Spinal cord (tissue), 9 donors: ENCODE measurements at regions not wholly inside any gene's neighbourhood (a gene's known extent, or its start where the extent isn't known, plus 50 kb on each side); places are given as distances from the start of the nearest gene placed in this dataset.
"Not testable (repeated sequence)": the region's sequence is repeated elsewhere in the genome, so short reads cannot be mapped to it uniquely, and the experiment has no call there.

Source experiments
- DNase-seq, 6 donors: peaks; one replicate each; pipeline versions ENCODE4 v3.0.0 to v3.0.0-alpha.2; 2013 to 2015; ENCODE audit warnings: low spot score in 6 of 6, low read depth in 4 of 6
- H3K27ac ChIP-seq: one replicate; pipeline ENCODE4 v1.5.1; 2013; ENCODE audit warnings: low read depth, low read length, control low read depth
- H3K27me3 ChIP-seq: one replicate; pipeline ENCODE4 v1.6.1; 2013; ENCODE audit warnings: low read length; ENCODE audit not compliant: control insufficient read depth, insufficient read depth
- H3K36me3 ChIP-seq: one replicate; pipeline ENCODE4 v1.6.1; 2013; ENCODE audit warnings: low read length; ENCODE audit not compliant: control insufficient read depth, insufficient read depth
- H3K4me1 ChIP-seq: one replicate; pipeline ENCODE4 v1.6.1; 2013; ENCODE audit warnings: low read length; ENCODE audit not compliant: control insufficient read depth, insufficient read depth
- H3K4me3 ChIP-seq: one replicate; pipeline ENCODE4 v1.5.1; 2013; ENCODE audit warnings: low read depth, low read length, control low read depth
- H3K9me3 ChIP-seq: one replicate; pipeline ENCODE4 v1.6.1; 2013; ENCODE audit warnings: low read length; ENCODE audit not compliant: control insufficient read depth, insufficient read depth
- WGBS: methylation state at CpG from one replicate; pipeline ENCODE4 v1.1.5; 2013; ENCODE audit warnings: missing lambda C conversion rate; ENCODE audit not compliant: insufficient coverage; 5-methylcytosine and 5-hydroxymethylcytosine counted together
- donor health status: healthy.

DNA sequence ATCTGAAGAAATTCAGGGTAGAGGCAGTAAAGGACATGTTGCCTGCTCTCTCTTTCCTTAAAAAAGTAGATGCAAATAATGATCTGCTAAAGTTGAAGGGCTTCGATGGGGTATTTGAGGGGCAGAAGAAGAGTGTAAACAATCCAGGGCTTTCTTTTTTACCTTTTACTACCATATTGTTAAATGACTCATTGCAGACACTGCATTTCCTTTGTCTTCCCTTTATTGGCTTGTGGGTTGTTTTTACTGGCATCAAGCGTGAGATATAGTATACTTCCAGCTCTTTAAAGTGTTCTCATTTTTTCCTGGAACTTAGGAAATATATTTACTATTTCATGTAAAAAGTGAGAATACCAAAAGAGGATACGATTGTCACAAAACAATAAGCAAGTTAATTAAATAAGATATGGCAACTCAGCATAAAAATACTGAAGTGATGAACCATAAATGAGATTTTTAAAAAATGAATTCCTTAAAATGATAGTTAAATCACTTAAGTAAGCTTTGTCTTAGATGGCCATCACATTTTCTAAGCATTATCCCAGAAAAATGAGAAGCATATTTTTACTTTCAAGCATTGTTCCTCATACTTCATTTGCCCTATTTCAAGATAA is 72.3 kb upstream of the KRAS start:
- no peaks in the 10 kb centered on the region for H3K9me3 ChIP-seq
- no peaks in the 10 kb centered on the region for H3K4me1 ChIP-seq
- H3K4me3 ChIP-seq: no peak overlapping the region
- no peaks in the 10 kb centered on the region for H3K27me3 ChIP-seq
- no CpG with 5 or more reads among the region's 3 CpGs for WGBS
- no peaks in the 10 kb centered on the region for H3K36me3 ChIP-seq
- H3K27ac ChIP-seq: peak overlapping the region; percentile 53
- peak in 1 of 6 donors; percentile 8 for DNase-seq

DNA sequence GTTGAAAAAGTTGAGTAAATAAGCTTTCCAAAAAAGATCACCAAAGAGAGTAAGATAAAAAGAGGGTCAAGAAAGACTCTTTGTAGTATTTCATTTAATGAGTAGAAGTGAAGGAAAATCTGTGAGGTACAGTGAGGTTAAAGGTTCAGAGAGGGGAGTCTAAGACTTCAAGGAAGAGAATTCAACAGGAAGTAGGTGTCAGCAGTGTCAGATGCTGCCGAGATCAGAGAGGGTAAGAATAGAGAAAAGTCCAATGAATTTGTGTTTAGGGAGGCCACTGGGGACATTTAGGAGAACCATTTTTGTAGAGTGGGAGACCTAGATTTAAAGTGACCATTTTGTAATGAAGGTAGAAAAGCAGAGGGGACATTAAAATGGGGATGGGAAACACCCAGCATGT is 71.6 kb upstream of the KRAS start:
- Histone ChIP-seq H3K4me3 (no peak overlapping the region), H3K36me3 (no peaks in the 10 kb centered on the region), H3K27me3 (no peaks in the 10 kb centered on the region), H3K9me3 (no peaks in the 10 kb centered on the region), H3K27ac (no peak overlapping the region), H3K4me1 (no peaks in the 10 kb centered on the region)
- 69% methylated on average over 1 of the region's 1 CpG for WGBS
- DNase-seq: no peak

DNA sequence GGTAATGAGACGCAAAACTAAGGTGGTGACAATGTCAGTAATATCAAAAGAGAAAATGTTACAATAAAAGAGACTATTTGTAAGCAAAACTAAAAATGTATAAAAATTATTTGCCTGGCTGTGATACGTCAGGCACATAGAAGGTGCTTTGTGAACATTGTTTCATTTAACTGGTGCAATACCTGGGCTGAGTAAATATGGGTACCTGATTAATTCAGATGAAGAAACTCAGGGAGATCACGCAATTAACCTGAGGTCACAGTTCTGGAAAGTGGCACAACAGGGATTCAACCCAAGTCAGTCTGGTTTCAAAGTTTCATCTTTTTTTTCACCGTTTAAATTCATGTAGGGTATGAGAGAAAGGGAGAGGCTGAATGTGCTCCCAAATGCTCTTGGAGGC is 71.0 kb upstream of the KRAS start:
- WGBS: 92% methylated on average over 3 of the region's 4 CpGs
- H3K27ac ChIP-seq: no peak overlapping the region
- H3K36me3 ChIP-seq: no peaks in the 10 kb centered on the region
- H3K4me3 ChIP-seq: no peak overlapping the region
- H3K9me3 ChIP-seq: no peaks in the 10 kb centered on the region
- no peak for DNase-seq
- H3K4me1 ChIP-seq: no peaks in the 10 kb centered on the region
- H3K27me3 ChIP-seq: no peaks in the 10 kb centered on the region

DNA sequence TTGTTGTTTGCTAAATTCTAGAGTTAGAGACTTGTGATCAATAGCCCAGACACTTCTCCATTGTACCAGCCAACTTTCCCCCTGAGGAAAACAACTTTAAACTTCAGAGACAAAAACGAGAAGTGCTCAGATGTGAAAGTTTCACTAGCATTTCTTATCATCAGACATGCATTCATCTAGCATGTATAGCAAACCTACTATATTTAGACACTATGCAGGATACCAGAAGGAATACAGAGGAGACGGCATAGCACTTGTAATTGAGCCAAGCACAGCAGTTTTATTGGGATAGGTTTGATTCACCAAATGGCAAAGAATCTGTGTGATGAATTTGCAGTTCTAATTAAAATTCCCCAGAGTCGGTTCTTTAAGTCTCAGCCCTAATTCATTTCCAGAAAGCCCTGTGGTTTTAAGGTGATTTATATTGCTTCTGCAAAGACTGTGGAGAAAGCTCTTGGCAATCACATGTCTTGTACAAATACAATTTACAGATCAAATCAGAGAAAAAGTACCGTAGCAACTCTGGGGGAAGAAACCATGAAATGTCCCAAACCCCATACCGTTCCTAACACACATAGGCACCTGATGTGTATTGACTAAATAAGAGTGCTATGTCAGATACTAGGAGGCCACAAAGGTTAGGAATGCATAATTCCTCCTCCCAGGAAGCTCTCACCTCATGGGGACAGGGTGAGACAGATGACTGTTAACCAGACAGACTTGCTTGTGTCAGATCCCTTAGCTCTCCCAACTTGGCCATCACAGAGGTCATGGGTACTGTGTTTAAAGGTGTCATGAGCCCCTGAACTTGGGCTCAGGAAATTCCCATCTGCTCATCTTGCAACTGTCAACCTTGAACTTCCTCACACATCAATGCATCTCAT is 69.6 kb upstream of the KRAS start:
- no peaks in the 10 kb centered on the region for H3K27me3 ChIP-seq
- no peaks in the 10 kb centered on the region for H3K4me1 ChIP-seq
- DNase-seq: peak in 2 of 6 donors; percentile 56 to 67
- no peak overlapping the region for H3K27ac ChIP-seq
- H3K4me3 ChIP-seq: no peak overlapping the region
- no peaks in the 10 kb centered on the region for H3K36me3 ChIP-seq
- WGBS: no CpG with 5 or more reads among the region's 5 CpGs
- no peaks in the 10 kb centered on the region for H3K9me3 ChIP-seq

DNA sequence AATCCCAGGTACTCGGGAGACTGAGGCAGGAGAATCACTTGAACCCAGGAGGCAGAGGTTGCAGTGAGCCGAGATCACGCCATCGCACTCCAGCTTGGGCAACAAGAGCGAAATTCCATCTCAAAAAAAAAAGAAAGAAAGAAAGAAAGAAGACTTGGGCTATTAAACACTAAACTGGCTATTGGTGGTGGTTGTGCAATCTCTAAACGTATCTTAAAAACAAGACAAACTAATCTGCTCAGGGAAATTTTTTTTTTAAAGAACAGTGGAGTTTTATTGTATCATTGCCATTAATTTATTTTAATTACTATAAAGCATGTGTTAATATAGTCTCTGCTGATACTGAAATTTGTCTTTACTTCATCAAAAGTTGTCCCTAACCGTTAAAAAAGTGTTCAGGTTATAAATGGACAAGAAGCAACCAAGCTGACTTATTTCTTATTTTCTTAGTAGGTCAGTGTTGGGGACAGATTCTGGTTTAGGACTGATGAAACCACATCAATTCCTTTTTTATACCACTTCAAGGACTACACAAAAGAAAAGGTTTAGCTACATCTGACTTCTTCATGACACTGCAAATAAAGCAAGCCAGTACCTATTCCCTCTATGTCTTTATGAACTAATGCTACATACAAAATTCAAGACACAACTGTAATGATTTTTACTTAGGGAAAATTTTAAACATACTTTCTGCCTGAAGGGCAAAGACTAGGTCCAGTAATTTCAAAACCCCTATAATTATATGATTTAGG is 68.7 kb upstream of the KRAS start:
- DNase-seq: no peak
- H3K4me1 ChIP-seq: no peaks in the 10 kb centered on the region
- WGBS: 100% methylated on average over 2 of the region's 7 CpGs
- no peaks in the 10 kb centered on the region for H3K36me3 ChIP-seq
- H3K9me3 ChIP-seq: no peaks in the 10 kb centered on the region
- no peaks in the 10 kb centered on the region for H3K27me3 ChIP-seq
- no peak overlapping the region for H3K4me3 ChIP-seq
- no peak overlapping the region for H3K27ac ChIP-seq

DNA sequence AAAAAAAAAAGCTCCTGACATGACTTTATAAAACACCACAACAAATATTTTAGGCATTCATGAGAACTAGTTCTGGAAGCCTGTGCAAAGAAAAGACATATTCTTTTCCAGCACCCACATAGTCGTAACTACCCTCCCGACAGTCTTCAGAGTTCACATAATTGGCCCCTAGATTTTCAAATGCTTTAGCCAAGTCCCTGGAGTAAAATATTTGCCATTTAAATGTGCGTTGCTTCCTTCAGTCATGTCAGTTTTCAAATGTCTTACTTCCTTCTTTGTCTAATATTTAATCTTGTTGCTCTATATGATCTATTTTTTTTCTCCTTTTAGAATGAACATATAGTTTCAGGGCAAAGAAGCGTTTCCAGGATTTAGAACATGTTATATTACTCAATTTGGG is 66.8 kb upstream of the KRAS start:
- no peaks in the 10 kb centered on the region for H3K27me3 ChIP-seq
- no peak overlapping the region for H3K27ac ChIP-seq
- H3K4me3 ChIP-seq: no peak overlapping the region
- WGBS: 69% methylated on average over 2 of the region's 4 CpGs
- H3K4me1 ChIP-seq: no peaks in the 10 kb centered on the region
- no peaks in the 10 kb centered on the region for H3K36me3 ChIP-seq
- no peak for DNase-seq
- H3K9me3 ChIP-seq: no peaks in the 10 kb centered on the region

DNA sequence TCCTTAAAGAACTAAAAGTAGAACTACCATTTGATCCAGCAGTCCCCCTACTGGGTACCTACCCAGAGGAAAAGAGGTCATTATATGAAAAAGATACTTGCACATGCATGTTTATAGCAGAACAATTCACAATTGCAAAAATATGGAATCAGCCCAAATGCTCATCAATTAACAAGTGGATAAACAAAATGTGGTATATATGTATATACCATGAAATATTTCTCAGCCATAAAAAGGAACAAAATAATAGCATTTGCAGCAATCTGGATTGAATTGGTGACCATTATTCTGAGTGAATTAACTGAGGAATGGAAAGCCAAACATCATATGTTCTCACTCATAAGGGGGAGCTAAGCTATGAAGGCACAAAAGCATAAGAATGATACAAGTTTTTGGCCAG is 64.7 kb upstream of the KRAS start:
- no peak overlapping the region for H3K4me3 ChIP-seq
- H3K27ac ChIP-seq: no peak overlapping the region
- H3K27me3 ChIP-seq: no peaks in the 10 kb centered on the region
- H3K4me1 ChIP-seq: no peaks in the 10 kb centered on the region
- DNase-seq: no peak
- H3K36me3 ChIP-seq: no peaks in the 10 kb centered on the region
- H3K9me3 ChIP-seq: no peaks in the 10 kb centered on the region

DNA sequence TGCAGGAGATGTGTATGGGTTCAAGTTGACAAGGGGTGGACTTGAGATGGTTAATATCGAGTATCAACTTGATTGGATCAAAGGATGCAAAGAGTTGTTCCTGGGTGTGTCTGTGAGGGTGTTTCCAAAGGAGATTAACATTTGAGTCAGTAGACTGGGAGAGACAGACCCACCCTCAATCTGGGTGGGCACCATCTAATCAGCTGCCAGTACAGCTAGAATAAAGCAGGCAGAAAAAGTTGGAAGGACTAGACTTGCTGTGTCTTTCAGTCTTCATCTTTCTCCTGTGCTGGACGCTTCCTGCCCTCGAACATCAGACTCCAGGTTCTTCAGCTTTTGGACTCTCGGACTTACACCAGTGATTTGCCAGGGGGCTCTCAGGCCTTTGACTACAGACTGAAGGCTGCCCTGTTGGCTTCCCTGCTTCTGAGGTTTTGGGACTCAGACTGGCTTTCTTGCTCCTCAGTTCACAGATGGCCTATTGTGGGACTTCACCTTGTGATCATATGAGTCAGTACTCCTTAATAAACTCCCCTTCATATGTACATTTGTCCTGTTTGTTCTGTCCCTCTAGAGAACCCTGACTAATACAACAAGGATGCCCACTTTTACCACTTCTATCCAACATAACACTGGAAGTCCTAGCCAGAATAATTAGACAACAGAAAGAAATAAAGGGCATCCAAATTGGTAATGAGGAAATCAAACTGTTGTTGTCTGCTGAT is 62.7 kb upstream of the KRAS start:
- DNase-seq, H3K9me3 ChIP-seq, H3K4me1 ChIP-seq, H3K4me3 ChIP-seq, H3K36me3 ChIP-seq, H3K27me3 ChIP-seq, H3K27ac ChIP-seq: not testable (repeated sequence)
- 95% methylated on average over 4 of the region's 4 CpGs for WGBS

DNA sequence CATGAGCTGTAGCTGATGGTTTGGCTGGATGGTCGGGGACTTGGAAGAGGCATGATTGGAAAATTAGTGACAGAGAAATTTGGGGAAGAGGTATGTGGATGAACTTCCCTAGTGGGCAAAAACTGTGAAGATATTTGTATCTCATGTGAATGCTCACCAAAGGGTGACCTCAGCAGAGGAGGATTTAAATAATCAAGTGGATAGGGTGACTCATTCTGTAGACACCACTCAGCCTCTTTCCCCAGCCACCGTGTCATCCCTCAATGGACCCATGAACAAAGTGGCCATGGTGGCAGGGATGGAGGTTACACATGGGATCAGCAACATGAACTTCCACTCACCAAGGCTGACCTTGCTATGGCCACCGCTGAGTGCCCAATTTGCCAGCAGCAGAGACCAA is 60.8 kb upstream of the KRAS start:
- H3K9me3 ChIP-seq: no peaks in the 10 kb centered on the region
- WGBS: 96% methylated on average over 2 of the region's 3 CpGs
- H3K4me3 ChIP-seq: no peak overlapping the region
- H3K4me1 ChIP-seq: no peaks in the 10 kb centered on the region
- H3K27me3 ChIP-seq: no peaks in the 10 kb centered on the region
- DNase-seq: no peak
- H3K36me3 ChIP-seq: no peaks in the 10 kb centered on the region
- H3K27ac ChIP-seq: no peak overlapping the region
